ENCODE measurements at regions not wholly inside any gene's neighbourhood (a gene's known extent, or its start where the extent isn't known, plus 50 kb on each side); places are given as distances from the start of the nearest gene placed in this dataset.

GRCh38 chr12:111203969-111204368 lies 164.9 kb downstream of the PHETA1 start:
- H3K27ac ChIP-seq = no peak overlapping the region
- TF ChIP-seq CTCF (conservative IDR thresholded peaks at IDR 0.05) = no peak
- TF ChIP-seq ZFX (IDR thresholded peaks at IDR 0.05) = no peak

GRCh38 chr12:111203446-111203845 lies 165.4 kb downstream of the PHETA1 start:
- TF ChIP-seq ZFX (IDR thresholded peaks at IDR 0.05) (no peak), CTCF (conservative IDR thresholded peaks at IDR 0.05) (no peak)
- H3K27ac ChIP-seq = no peak overlapping the region

- no peak overlapping the region for H3K27ac ChIP-seq
- TF ChIP-seq CTCF (conservative IDR thresholded peaks at IDR 0.05) (no peak), ZFX (IDR thresholded peaks at IDR 0.05) (no peak)
Measured at GRCh38 chr12:111202237-111202915, 166.5 kb downstream of the PHETA1 start.

- TF ChIP-seq CTCF (conservative IDR thresholded peaks at IDR 0.05) = no peak
- no peak for TF ChIP-seq ZFX (IDR thresholded peaks at IDR 0.05)
- H3K27ac ChIP-seq = no peak overlapping the region
Measured at GRCh38 chr12:111201495-111202236, 167.2 kb downstream of the PHETA1 start.

GRCh38 chr12:111201036-111201435 lies 167.9 kb downstream of the PHETA1 start:
- no peak overlapping the region for H3K27ac ChIP-seq
- TF ChIP-seq ZFX (IDR thresholded peaks at IDR 0.05) (no peak), CTCF (conservative IDR thresholded peaks at IDR 0.05) (no peak)

- TF ChIP-seq CTCF (conservative IDR thresholded peaks at IDR 0.05) (no peak), ZFX (IDR thresholded peaks at IDR 0.05) (no peak)
- H3K27ac ChIP-seq = no peak overlapping the region
Measured at GRCh38 chr12:111197376-111197944, 171.4 kb downstream of the PHETA1 start.

- H3K27ac ChIP-seq = no peak overlapping the region
Measured at GRCh38 chr12:111196532-111196931, 172.4 kb downstream of the PHETA1 start.

More at GRCh38 chr12:111196532-111196931, 172.4 kb downstream of the PHETA1 start:
- no peak for TF ChIP-seq ZFX (IDR thresholded peaks at IDR 0.05)
- no peak for TF ChIP-seq CTCF (conservative IDR thresholded peaks at IDR 0.05)
